ENCODE measurements at regions not wholly inside any gene's neighbourhood (a gene's known extent, or its start where the extent isn't known, plus 50 kb on each side); places are given as distances from the start of the nearest gene placed in this dataset.

- no peak for FAIRE-seq
- dilution Hi-C loops (cut with MboI; ENCODE audit: extremely low pct_ligation_motif_present, low sequenced_read_pairs), result no loop called here
Observed at GRCh38 chr13:86900906-86901305, 770.3 kb upstream of the SLITRK5 start.

GRCh38 chr13:86906127-86906874, 764.9 kb upstream of the SLITRK5 start:
- BruUV-seq (replicated peaks), result no TSS peak
- no peak overlapping the region for H3K9ac ChIP-seq (replicated peaks; ENCODE audit: extremely low read depth, insufficient read depth, low read length)
- no peaks in the 10 kb centered on the region for H3K36me3 ChIP-seq (ENCODE audit: control insufficient read depth in 2 of 2, extremely low read depth in 1 of 2, insufficient read depth in 2 of 2, low read length in 2 of 2)
- DNase-seq (ENCODE audit: low read depth, low spot score) (no peak), FAIRE-seq (no peak)
- dilution Hi-C loops (cut with MboI; ENCODE audit: extremely low pct_ligation_motif_present, low sequenced_read_pairs) (no loop called here), intact Hi-C loops (cut with micrococcal nuclease) (no loop called here)
- H3K4me2 ChIP-seq (ENCODE audit: insufficient read depth, low read length), result no peak overlapping the region
- POLR2A ChIA-PET, result no interaction called here
- H3K4me3 ChIP-seq (replicated peaks in 1 of 3; ENCODE audit: insufficient read depth in 1 of 3, low read depth in 1 of 3, low read length in 3 of 3), result no peak overlapping the region
- no peaks in the 10 kb centered on the region for H3K79me2 ChIP-seq (ENCODE audit: control insufficient read depth, insufficient read depth, low read length)
- H3K9me1 ChIP-seq (replicated peaks; ENCODE audit: control insufficient read depth, extremely low read depth, insufficient read depth, low read length), result no peaks in the 10 kb centered on the region
- CTCF ChIA-PET, result no interaction called here
- H3K9me3 ChIP-seq (replicated peaks; ENCODE audit: control insufficient read depth, insufficient read depth, low read length), result peaks cover 3% of the 10 kb centered on the region
- H3K27me3 ChIP-seq (ENCODE audit: control insufficient read depth in 2 of 2, insufficient read depth in 2 of 2, low read length in 2 of 2), result no peaks in the 10 kb centered on the region
- TF ChIP-seq POLR2A (IDR thresholded peaks at IDR 0.05; ENCODE audit: low read depth, low read length) (no peak), EZH2 (IDR thresholded peaks at IDR 0.05; ENCODE audit: borderline replicate concordance, low read depth, low read length, severe bottlenecking) (no peak), MAX (IDR thresholded peaks at IDR 0.05; ENCODE audit: insufficient read depth, insufficient read length) (no peak), GATA2 (IDR thresholded peaks at IDR 0.05; ENCODE audit: insufficient read depth, insufficient read length, low read depth, low read length) (no peak), MYC (IDR thresholded peaks at IDR 0.05; ENCODE audit: low read depth, low read length) (no peak), FOS (IDR thresholded peaks at IDR 0.05; ENCODE audit: borderline replicate concordance, insufficient read depth, low read length) (no peak), POLR2AphosphoS5 (IDR thresholded peaks at IDR 0.05; ENCODE audit: insufficient read depth, low read depth, low read length) (no peak)
- H3K27ac ChIP-seq (ENCODE audit: insufficient read depth, low read depth, low read length), result no peak overlapping the region
- no peaks in the 10 kb centered on the region for H3K4me1 ChIP-seq (ENCODE audit: control insufficient read depth, extremely low read depth, insufficient read depth, low read length)
- H2AFZ ChIP-seq (ENCODE audit: low read depth, low read length), result no peak overlapping the region
- H4K20me1 ChIP-seq (replicated peaks; ENCODE audit: control insufficient read depth, extremely low read depth, insufficient read depth, low read length), result no peaks in the 10 kb centered on the region

More at GRCh38 chr13:86900906-86901305, 770.3 kb upstream of the SLITRK5 start:
- Histone ChIP-seq H3K4me1 (ENCODE audit: control insufficient read depth, extremely low read depth, insufficient read depth, low read length) (no peaks in the 10 kb centered on the region), H3K36me3 (ENCODE audit: control insufficient read depth in 2 of 2, extremely low read depth in 1 of 2, insufficient read depth in 2 of 2, low read length in 2 of 2) (no peaks in the 10 kb centered on the region), H3K9me1 (replicated peaks; ENCODE audit: control insufficient read depth, extremely low read depth, insufficient read depth, low read length) (no peaks in the 10 kb centered on the region), H4K20me1 (replicated peaks; ENCODE audit: control insufficient read depth, extremely low read depth, insufficient read depth, low read length) (no peaks in the 10 kb centered on the region), H3K79me2 (ENCODE audit: control insufficient read depth, insufficient read depth, low read length) (no peaks in the 10 kb centered on the region), H3K4me3 (replicated peaks in 1 of 3; ENCODE audit: insufficient read depth in 1 of 3, low read depth in 1 of 3, low read length in 3 of 3) (no peak overlapping the region), H3K27me3 (ENCODE audit: control insufficient read depth in 2 of 2, insufficient read depth in 2 of 2, low read length in 2 of 2) (no peaks in the 10 kb centered on the region), H3K27ac (ENCODE audit: insufficient read depth, low read depth, low read length) (no peak overlapping the region), H2AFZ (ENCODE audit: low read depth, low read length) (no peak overlapping the region), H3K4me2 (ENCODE audit: insufficient read depth, low read length) (no peak overlapping the region), H3K9me3 (replicated peaks; ENCODE audit: control insufficient read depth, insufficient read depth, low read length) (peaks cover 2% of the 10 kb centered on the region), H3K9ac (replicated peaks; ENCODE audit: extremely low read depth, insufficient read depth, low read length) (no peak overlapping the region)
- intact Hi-C loops (cut with micrococcal nuclease), result no loop called here
- POLR2A ChIA-PET, result no interaction called here
- DNase-seq (ENCODE audit: low read depth, low spot score), result no peak
- no TSS peak for BruUV-seq (replicated peaks)
- CTCF ChIA-PET, result no interaction called here
- TF ChIP-seq POLR2A (IDR thresholded peaks at IDR 0.05; ENCODE audit: low read depth, low read length) (no peak), POLR2AphosphoS5 (IDR thresholded peaks at IDR 0.05; ENCODE audit: insufficient read depth, low read depth, low read length) (no peak), MAX (IDR thresholded peaks at IDR 0.05; ENCODE audit: insufficient read depth, insufficient read length) (no peak), EZH2 (IDR thresholded peaks at IDR 0.05; ENCODE audit: borderline replicate concordance, low read depth, low read length, severe bottlenecking) (no peak), GATA2 (IDR thresholded peaks at IDR 0.05; ENCODE audit: insufficient read depth, insufficient read length, low read depth, low read length) (no peak), JUN (IDR thresholded peaks at IDR 0.05; ENCODE audit: borderline replicate concordance, insufficient read depth, insufficient read length, low read depth) (no peak)
